Activated naive CD8-positive, alpha-beta T cell treated with anti-CD3 and anti-CD28 coated beads, Interleukin-2, amount 50 U/mL, for 16 hours (primary cell): ENCODE measurements at regions not wholly inside any gene's neighbourhood (a gene's known extent, or its start where the extent isn't known, plus 50 kb on each side); places are given as distances from the start of the nearest gene placed in this dataset.
"Not testable (repeated sequence)": the region's sequence is repeated elsewhere in the genome, so short reads cannot be mapped to it uniquely, and the experiment has no call there.

Experiments
- DNase-seq: peaks from one replicate; pipeline ENCODE4 v3.0.0-alpha.2; 2020; ENCODE audit warnings: low read depth, low spot score

- DNase-seq: no peak
Measured at GRCh38 chr22:26967282-26967681, 309.9 kb downstream of the MIAT start.

DNA sequence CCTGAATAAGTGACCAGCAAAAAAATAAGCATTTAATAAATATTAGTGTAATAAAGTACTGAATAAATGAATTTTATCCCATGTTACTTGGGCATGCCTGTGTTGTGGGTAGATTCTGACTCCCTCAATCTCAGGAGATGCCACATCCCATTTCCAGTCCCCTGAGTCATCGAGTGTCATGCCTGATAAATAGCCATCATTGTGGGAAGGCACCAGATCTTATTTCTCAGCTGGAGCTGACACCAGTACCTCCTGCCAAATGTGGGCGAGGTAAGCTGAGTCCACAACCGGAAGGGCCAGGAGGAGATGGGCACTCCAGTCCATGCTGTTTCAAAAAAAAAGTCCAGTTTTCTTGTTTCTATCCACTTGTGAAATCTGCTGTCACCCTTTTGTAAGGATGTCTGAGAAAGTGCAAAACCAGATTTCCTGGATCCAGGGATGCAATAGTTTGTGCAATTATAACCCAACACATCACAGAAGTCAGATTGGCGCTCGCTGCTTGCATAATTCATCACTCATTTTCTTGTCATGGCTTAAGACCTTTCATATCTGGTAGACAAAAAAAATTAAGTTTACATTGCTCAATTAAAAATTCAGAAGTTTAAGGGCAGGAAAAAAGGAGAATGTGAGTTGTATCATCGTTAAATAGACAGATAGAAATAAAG lies 311.6 kb downstream of the MIAT start:
- DNase-seq: no peak

- no peak for DNase-seq
Measured at GRCh38 chr22:26970809-26971394, 313.5 kb downstream of the MIAT start.

- DNase-seq: no peak
Measured at GRCh38 chr22:26972286-26972685, 314.9 kb downstream of the MIAT start.

DNA sequence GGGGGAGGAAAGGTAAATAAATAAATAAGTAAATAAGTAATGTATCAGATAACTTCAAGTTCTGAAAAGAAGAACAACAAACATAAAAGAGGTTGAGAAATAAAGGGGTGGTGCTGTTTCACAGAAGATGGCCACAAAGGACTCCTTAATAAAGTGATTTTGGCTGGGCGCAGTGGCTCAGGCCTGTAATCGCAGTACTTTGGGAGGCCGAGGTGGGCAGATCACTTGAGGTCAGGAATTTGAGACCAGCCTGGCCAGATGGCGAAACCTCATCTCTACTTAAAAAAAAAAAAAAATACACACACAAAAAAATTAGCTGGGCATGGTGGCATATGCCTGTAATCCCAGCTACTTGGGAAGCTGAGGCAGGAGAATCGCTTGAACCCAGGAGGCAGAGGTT lies 315.5 kb downstream of the MIAT start:
- DNase-seq: not testable (repeated sequence)

DNA sequence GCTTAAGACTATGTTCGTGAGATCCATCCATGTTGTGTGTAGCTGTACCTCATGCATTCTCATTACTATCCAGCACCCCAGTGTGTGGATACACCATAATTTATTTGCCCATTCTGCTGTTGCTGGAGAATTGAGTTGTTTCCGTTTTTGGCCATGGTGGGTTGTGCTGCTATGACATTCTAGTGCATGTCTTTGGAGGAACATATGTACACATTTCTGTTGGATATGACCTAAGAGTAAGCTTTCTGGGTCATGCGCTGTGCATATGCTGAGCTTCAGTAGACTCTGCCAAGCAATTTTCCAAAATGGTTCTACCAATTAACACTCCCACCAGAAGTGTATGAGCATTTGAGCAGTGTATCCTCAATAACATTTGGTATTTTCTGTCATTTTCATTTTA lies 316.6 kb downstream of the MIAT start:
- no peak for DNase-seq

DNA sequence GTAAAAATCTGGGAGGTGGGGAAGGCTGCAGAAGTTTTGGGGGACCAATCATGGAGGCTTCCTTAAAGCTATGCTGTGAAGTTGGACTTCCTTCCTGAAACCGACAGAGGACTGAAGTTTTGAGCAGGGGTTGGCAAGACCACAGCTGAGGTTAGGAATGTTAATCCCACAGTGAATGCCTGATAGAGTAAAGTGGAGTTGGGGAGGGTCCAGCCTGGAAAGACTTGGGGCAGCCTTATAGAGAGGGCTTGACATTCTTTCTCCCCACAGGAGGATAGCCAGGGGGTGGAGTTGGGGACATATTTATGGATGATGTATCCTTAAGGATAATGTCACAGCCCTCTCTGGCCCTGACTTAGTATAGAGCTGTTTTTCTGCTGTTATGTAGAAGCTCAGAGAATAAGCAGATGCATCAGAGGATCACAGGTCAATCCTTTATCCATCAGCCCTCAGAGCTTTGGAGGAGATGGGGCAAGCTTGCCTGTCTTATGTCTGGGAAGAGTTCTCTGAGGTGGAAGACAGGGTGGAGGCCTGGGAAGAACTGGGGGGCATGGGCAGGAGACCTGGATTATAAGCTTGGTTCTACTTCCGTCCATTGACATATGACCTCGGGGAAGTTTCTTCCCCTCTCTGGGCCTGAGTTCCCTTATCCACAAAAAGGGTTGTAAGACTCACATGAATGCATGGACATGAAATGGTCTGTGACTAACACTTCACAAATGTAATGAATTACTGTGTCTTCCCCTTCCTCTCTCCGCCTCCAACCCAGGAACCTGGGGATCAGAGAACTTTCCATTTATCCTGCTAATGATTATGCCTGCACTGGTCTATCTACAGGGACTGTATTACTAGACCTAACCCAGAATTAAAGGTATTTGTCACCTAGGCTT lies 317.8 kb downstream of the MIAT start:
- DNase-seq: no peak

DNA sequence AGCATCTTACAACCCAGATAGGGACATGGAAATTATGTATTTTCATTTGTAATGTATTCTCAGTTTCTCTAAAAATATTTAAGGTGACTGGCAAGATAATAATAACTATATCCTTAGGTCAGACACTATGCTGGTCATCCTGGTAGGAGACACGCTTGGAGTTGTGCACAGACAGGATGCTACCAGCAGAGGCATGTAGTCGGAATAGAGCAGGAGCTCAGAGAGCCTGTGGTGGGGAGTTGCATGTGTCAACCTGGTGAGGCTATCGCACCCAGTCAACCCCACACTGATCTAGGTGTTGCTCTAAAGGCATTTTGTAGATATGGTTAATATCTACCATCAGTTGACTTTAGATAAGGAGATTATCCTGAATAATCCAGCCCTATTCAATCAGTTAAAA lies 318.5 kb downstream of the MIAT start:
- no peak for DNase-seq

DNA sequence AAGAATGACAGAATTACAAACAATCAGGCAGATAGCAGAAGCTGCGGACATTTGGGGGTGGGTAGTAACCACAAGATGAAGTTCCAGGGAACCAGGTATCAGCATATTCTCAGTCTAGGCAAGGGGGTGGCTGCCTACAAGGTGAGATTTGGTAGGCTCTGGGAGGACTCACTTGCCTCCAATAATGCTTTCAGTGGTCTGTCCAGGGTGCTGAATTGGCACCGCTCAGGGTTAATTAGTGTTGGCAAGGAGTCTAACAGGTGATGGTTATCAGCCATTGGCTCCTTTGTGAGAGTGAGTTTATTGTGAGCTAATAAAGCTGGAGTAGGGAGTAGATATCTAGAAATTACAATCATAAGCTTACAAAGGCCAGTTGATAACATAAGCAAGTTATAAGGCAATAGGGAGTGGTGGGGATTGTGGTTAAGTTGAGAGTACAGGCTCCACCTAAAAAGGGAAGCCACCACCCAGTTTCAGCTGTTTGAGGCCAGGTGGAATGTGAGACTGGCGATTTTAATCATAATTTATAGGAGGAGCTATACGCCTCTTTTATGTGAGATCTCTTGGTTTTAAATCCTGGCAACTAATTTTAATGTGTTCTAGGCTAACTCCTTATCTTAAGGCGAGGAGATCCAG lies 320.5 kb downstream of the MIAT start:
- no peak for DNase-seq

DNA sequence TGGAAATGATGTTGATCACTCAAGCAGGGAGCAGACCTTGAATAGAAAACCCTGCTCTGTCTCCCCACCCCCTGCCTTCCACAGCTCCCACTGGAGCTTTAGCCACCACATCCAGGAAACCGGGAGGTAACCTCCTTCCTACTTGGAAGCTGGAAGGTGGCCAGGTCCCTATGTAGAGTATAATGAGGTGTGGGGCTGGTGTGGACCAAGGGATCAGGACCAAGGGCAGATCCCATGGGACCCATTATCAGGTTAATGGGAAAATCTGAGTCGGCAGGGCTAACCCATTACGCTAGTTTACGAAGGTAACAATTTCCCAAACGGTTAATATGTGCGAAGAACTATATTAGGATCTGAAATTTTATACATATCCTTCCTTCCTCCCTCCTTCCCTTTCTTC lies 321.9 kb downstream of the MIAT start:
- no peak for DNase-seq

- no peak for DNase-seq
Measured at GRCh38 chr22:26981111-26981510, 323.7 kb downstream of the MIAT start.

DNA sequence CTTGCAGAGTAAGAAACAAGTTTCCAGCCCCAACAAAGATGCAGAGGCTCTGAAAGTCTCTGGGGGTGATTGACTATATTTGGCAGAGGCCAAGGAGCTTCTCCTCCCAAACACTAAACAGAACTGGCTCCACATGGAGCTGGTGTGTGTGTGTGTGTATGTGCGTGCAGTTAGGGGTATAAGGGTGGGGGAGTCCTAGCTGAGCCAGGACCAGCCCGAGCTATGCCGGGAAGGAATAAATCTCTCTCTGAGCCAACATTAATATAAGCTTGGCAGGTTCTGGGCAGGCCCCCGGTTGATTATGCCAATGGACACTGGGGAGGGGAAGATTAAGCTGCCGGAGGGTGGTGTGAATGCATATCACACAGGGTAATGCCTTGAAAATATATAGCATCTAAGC lies 324.2 kb downstream of the MIAT start:
- no peak for DNase-seq

GRCh38 chr22:26983311-26983710 lies 325.9 kb downstream of the MIAT start:
- no peak for DNase-seq

DNA sequence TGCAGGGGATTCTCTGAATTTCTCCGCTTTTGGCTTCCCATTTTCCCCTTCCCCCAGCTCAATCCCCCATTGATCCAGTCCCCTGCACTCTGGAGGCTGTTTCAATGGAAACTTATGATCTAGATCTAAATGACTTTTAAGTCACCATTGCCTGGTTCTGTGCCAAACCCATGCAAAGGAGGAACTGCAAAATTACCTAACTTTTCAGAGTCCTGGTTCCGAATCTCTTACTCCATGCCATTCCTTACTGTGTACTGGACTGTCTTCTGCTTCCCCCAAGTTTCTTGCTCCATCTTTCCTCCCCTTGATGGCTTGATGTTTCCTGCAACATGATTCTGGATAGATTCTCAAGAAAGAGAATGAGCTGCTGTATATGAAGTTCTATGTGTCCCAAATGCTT lies 327.8 kb downstream of the MIAT start:
- no peak for DNase-seq

GRCh38 chr22:26985931-26986782 lies 328.8 kb downstream of the MIAT start:
- no peak for DNase-seq

DNA sequence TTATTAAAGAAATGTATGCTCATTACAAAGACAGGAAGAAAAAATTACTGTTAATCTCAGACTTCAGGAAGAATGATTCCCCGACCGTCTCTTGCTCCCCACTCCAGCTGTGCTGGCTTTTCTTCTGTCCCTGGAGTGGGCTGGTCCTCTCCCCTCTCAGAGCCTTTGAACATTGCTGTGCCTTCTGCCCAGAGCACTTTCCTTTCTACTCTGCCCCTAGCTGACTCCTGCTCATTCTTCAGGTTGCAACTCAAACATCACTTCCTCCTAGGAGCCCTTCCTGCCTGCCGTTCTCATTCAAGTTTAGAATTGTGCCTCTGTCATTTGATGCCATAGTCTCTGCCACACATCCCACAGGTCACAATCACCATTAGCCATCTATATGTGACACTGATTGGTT lies 329.5 kb downstream of the MIAT start:
- no peak for DNase-seq

DNA sequence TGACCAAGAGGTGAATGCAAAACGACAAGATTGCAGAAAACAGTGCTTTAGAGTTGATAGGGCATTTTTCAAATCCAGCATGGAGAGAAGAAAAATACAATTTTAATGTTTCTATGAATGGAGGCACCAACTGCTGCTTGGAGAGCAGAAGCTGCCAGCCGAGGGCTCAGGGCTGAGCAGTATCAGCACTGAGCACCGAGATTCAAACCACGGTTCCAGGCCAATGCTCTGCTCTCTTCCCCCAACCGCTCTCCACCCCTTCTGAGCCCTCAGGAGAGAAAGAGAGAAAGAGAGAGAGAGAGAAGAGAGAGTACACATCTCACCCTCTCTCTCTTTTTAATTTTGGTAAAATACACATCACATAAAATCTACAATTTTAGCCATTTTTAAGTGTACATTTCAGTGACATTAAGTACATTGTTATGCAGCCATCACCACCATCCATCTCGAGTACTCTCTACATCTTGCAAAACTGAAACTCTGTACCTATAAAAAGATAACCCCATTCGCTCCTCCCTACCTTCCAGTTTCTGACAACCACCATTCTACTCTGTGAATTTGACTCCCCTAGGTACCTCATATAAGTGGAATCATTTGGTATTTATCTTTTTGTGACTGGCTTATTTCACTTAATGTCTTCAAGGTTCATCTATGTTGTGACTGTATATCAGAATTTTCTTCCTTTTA lies 333.3 kb downstream of the MIAT start:
- DNase-seq: no peak

GRCh38 chr22:26992556-26992955 lies 335.2 kb downstream of the MIAT start:
- no peak for DNase-seq

GRCh38 chr22:26993886-26994285 lies 336.5 kb downstream of the MIAT start:
- no peak for DNase-seq

DNA sequence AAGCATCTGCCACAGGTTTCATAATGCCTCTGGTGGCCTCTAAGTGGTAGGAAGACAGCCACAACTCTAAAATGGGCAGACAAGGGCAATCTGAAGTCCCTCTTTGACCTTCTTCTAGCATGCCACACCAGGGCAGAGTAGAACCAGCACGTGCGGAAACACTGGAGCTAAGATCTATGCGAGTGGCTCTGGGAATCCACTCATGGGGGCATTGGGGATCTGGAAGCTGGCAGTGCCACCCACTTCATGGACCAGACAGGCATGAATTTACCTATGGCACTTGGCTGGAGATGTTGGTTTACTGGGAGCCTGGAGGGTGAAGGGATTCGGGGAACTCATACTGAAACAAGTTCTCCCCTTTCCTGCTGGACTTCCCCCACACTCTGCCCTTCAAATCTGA lies 337.4 kb downstream of the MIAT start:
- DNase-seq: no peak

GRCh38 chr22:26995235-26995634 lies 337.8 kb downstream of the MIAT start:
- no peak for DNase-seq
